ENCODE measurements at regions not wholly inside any gene's neighbourhood (a gene's known extent, or its start where the extent isn't known, plus 50 kb on each side); places are given as distances from the start of the nearest gene placed in this dataset.
"Not testable (repeated sequence)": the region's sequence is repeated elsewhere in the genome, so short reads cannot be mapped to it uniquely, and the experiment has no call there.

GRCh38 chr6:9007027-9007426 lies 571.7 kb upstream of the SLC35B3 start:
- DNase-seq (ENCODE audit: low read depth) = no peak

- no peak for DNase-seq (ENCODE audit: low read depth)
These were observed 567.5 kb upstream of the SLC35B3 start for GRCh38 chr6:9002833-9003232.

- DNase-seq (ENCODE audit: low read depth) = no peak
These were observed 559.8 kb upstream of the SLC35B3 start for GRCh38 chr6:8995156-8995555.

- no peak for DNase-seq (ENCODE audit: low read depth)
These were observed 557.8 kb upstream of the SLC35B3 start for GRCh38 chr6:8993111-8993510.

GRCh38 chr6:8991844-8992243 lies 556.5 kb upstream of the SLC35B3 start:
- no peak for DNase-seq (ENCODE audit: low read depth)

- no peak for DNase-seq (ENCODE audit: low read depth)
These were observed 554.7 kb upstream of the SLC35B3 start for GRCh38 chr6:8990075-8990474.

GRCh38 chr6:8983202-8983688 lies 547.9 kb upstream of the SLC35B3 start:
- DNase-seq (ENCODE audit: low read depth) = peak; percentile 1

- DNase-seq (ENCODE audit: low read depth) = no peak
These were observed 547.3 kb upstream of the SLC35B3 start for GRCh38 chr6:8982668-8983067.

GRCh38 chr6:8973395-8973794 lies 538.0 kb upstream of the SLC35B3 start:
- DNase-seq (ENCODE audit: low read depth) = no peak

- no peak for DNase-seq (ENCODE audit: low read depth)
These were observed 534.4 kb upstream of the SLC35B3 start for GRCh38 chr6:8969747-8970146.

GRCh38 chr6:8958894-8959511 lies 523.7 kb upstream of the SLC35B3 start:
- DNase-seq (ENCODE audit: low read depth) = no peak

- DNase-seq (ENCODE audit: low read depth) = no peak
These were observed 518.0 kb upstream of the SLC35B3 start for GRCh38 chr6:8953310-8953709.

GRCh38 chr6:8948733-8949132 lies 513.4 kb upstream of the SLC35B3 start:
- DNase-seq (ENCODE audit: low read depth) = no peak

GRCh38 chr6:8947900-8948299 lies 512.6 kb upstream of the SLC35B3 start:
- DNase-seq (ENCODE audit: low read depth) = no peak

- no peak for DNase-seq (ENCODE audit: low read depth)
These were observed 509.2 kb upstream of the SLC35B3 start for GRCh38 chr6:8944548-8944947.

GRCh38 chr6:8943073-8943472 lies 507.7 kb upstream of the SLC35B3 start:
- no peak for DNase-seq (ENCODE audit: low read depth)

- no peak for DNase-seq (ENCODE audit: low read depth)
These were observed 506.2 kb upstream of the SLC35B3 start for GRCh38 chr6:8941577-8941976.

- no peak for DNase-seq (ENCODE audit: low read depth)
These were observed 505.0 kb upstream of the SLC35B3 start for GRCh38 chr6:8940356-8940755.

GRCh38 chr6:8939615-8940014 lies 504.3 kb upstream of the SLC35B3 start:
- DNase-seq (ENCODE audit: low read depth) = no peak

GRCh38 chr6:8934318-8934717 lies 499.0 kb upstream of the SLC35B3 start:
- no peak for DNase-seq (ENCODE audit: low read depth)

- no peak for DNase-seq (ENCODE audit: low read depth)
These were observed 494.7 kb upstream of the SLC35B3 start for GRCh38 chr6:8930009-8930408.

- not testable (repeated sequence) for DNase-seq (ENCODE audit: low read depth)
These were observed 484.9 kb upstream of the SLC35B3 start for GRCh38 chr6:8920244-8920643.

- no peak for DNase-seq (ENCODE audit: low read depth)
These were observed 482.9 kb upstream of the SLC35B3 start for GRCh38 chr6:8918196-8918595.

- no peak for DNase-seq (ENCODE audit: low read depth)
These were observed 479.4 kb upstream of the SLC35B3 start for GRCh38 chr6:8914700-8915099.

Data from stimulated activated CD8-positive, alpha-beta memory T cell treated with anti-CD3 and anti-CD28 coated beads, Interleukin-12 subunit alpha, Interleukin-12 subunit beta, amount 100 ng/mL, for 4 hours (primary cell).